ENCODE measurements at regions not wholly inside any gene's neighbourhood (a gene's known extent, or its start where the extent isn't known, plus 50 kb on each side); places are given as distances from the start of the nearest gene placed in this dataset.

DNA sequence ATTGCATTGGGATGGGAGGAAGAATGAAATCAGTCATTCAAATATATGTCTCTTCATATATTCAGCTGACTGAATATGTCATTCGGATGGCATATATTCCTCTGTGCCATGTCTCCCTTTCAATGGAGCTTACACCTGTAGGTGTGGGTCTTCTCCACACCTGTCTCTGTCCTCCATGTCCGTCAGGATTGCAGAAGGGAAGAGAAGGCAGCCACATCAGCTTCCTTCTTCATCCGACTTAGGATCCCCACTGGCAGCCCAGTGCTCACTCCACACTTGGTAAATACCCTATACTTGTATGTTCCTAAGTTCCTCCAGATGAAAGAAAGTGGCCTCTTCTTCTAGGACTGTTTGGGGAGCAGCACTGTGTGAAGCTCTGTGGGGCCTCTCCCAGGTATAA lies 250.1 kb downstream of the BCL2 start:
- TF ChIP-seq, protein P1, sequence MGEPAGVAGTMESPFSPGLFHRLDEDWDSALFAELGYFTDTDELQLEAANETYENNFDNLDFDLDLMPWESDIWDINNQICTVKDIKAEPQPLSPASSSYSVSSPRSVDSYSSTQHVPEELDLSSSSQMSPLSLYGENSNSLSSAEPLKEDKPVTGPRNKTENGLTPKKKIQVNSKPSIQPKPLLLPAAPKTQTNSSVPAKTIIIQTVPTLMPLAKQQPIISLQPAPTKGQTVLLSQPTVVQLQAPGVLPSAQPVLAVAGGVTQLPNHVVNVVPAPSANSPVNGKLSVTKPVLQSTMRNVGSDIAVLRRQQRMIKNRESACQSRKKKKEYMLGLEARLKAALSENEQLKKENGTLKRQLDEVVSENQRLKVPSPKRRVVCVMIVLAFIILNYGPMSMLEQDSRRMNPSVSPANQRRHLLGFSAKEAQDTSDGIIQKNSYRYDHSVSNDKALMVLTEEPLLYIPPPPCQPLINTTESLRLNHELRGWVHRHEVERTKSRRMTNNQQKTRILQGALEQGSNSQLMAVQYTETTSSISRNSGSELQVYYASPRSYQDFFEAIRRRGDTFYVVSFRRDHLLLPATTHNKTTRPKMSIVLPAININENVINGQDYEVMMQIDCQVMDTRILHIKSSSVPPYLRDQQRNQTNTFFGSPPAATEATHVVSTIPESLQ (CRISPR knock-in tag; IDR thresholded peaks at IDR 0.05) = no peak
- TF ChIP-seq POLR2AphosphoS5 (IDR thresholded peaks at IDR 0.05; ENCODE audit: control insufficient read depth, insufficient read depth, low read depth, low read length) = no peak
- TF ChIP-seq ZFX (CRISPR knock-in tag; IDR thresholded peaks at IDR 0.05) = no peak
- TF ChIP-seq, protein P2, sequence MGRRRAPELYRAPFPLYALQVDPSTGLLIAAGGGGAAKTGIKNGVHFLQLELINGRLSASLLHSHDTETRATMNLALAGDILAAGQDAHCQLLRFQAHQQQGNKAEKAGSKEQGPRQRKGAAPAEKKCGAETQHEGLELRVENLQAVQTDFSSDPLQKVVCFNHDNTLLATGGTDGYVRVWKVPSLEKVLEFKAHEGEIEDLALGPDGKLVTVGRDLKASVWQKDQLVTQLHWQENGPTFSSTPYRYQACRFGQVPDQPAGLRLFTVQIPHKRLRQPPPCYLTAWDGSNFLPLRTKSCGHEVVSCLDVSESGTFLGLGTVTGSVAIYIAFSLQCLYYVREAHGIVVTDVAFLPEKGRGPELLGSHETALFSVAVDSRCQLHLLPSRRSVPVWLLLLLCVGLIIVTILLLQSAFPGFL (CRISPR knock-in tag; IDR thresholded peaks at IDR 0.05) = no peak
- TF ChIP-seq, protein P3, sequence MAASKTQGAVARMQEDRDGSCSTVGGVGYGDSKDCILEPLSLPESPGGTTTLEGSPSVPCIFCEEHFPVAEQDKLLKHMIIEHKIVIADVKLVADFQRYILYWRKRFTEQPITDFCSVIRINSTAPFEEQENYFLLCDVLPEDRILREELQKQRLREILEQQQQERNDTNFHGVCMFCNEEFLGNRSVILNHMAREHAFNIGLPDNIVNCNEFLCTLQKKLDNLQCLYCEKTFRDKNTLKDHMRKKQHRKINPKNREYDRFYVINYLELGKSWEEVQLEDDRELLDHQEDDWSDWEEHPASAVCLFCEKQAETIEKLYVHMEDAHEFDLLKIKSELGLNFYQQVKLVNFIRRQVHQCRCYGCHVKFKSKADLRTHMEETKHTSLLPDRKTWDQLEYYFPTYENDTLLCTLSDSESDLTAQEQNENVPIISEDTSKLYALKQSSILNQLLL (CRISPR knock-in tag; IDR thresholded peaks at IDR 0.05; ENCODE audit: borderline replicate concordance) = no peak
